HepG2 (cell line): ENCODE measurements at regions not wholly inside any gene's neighbourhood (a gene's known extent, or its start where the extent isn't known, plus 50 kb on each side); places are given as distances from the start of the nearest gene placed in this dataset.

Source experiments
- ATAC-seq: fragments of 200-7000 bp; cut with Tn5 transposase; 3 replicates; pipeline ENCODE4 v1.9.1; 2020; ENCODE audit warnings: mild to moderate bottlenecking, moderate library complexity
- BruUV-seq: library from RNA; stranded (reverse); fragments of 400-500 nt; replicated peaks from 2 replicates; lab custom pipeline; 2021; lab: Mats Ljungman, UMichigan
- CTCF ChIA-PET: fragments of 300-600 bp; formaldehyde crosslinking; extraction: SDS; loops from one replicate; lab custom pipeline; 2021; ENCODE audit warnings: low total read pairs, inconsistent platforms, low intra/inter-chr PET ratio; lab: Yijun Ruan, JAX
- POLR2A ChIA-PET: fragments of 350-600 bp; sonication (Branson Sonifier 250); formaldehyde crosslinking; loops from one replicate; lab custom pipeline; 2020; ENCODE audit warnings: antibody characterized with exemption, inconsistent platforms; lab: Yijun Ruan, JAX
- DNase-seq: peaks from one replicate; pipeline ENCODE4 v3.0.0-alpha.2; 2015; ENCODE audit warnings: low spot score
- FAIRE-seq: peaks from 3 replicates; lab custom pipeline; 2011; peaks lifted over from hg19 to GRCh38; lab: Jason Lieb, UNC
- H2AFZ ChIP-seq: one replicate; pipeline ENCODE4 v1.6.1; 2011; ENCODE audit warnings: low read length, inconsistent platforms
- H3K27ac ChIP-seq: fragments of 300-600 bp; 3 replicates; pipeline ENCODE4 v1.8.0; 2011; ENCODE audit warnings: mixed run types, mild to moderate bottlenecking, mixed read lengths, low read length, inconsistent platforms; ENCODE audit not compliant: insufficient read depth; ENCODE audit errors: extremely low read length
- H3K27me3 ChIP-seq, 2 experiments: fragments of 200-600 bp in 1 of 2; 2 replicates in 1 of 2; 3 replicates in 1 of 2; pipeline versions ENCODE4 v1.6.0 to v1.8.0; 2011; ENCODE audit warnings: low read length in 2 of 2, mild to moderate bottlenecking in 2 of 2, moderate library complexity in 2 of 2, inconsistent platforms in 1 of 2; ENCODE audit not compliant: insufficient read depth in 2 of 2, control insufficient read depth in 1 of 2
- H3K36me3 ChIP-seq, 2 experiments: fragments of 200-600 bp in 1 of 2; replicated peaks in 1 of 2; 2 replicates in 1 of 2; 3 replicates in 1 of 2; pipeline versions ENCODE4 v1.5.1 to v1.8.0; 2011; ENCODE audit warnings: low read length in 2 of 2, inconsistent platforms in 1 of 2; ENCODE audit not compliant: insufficient read depth in 2 of 2, control insufficient read depth in 1 of 2
- H3K4me1 ChIP-seq: 2 replicates; pipeline ENCODE4 v1.5.1; 2012; ENCODE audit warnings: low read length, inconsistent platforms; ENCODE audit not compliant: insufficient read depth
- H3K4me2 ChIP-seq: 2 replicates; pipeline ENCODE4 v1.6.0; 2011; ENCODE audit warnings: low read depth, low read length, inconsistent platforms
- H3K4me3 ChIP-seq, 3 experiments: fragments of 200-600 bp in 1 of 3; sonication (generic), shearing (Covaris generic) in 1 of 3; replicated peaks in 1 of 3; 2 replicates each; pipeline ENCODE4 v1.5.1; 2011 to 2016; ENCODE audit warnings: low read length in 3 of 3, inconsistent platforms in 2 of 3, low read depth in 2 of 3, mild to moderate bottlenecking in 2 of 3, control low read depth in 1 of 3, mixed read lengths in 1 of 3; ENCODE audit not compliant: insufficient read depth in 1 of 3
- H3K79me2 ChIP-seq: one replicate; pipeline ENCODE4 v1.6.1; 2011; ENCODE audit warnings: low read length, inconsistent platforms; ENCODE audit not compliant: insufficient read depth
- H3K9ac ChIP-seq: 2 replicates; pipeline ENCODE4 v1.6.0; 2011; ENCODE audit warnings: mild to moderate bottlenecking, low read depth, low read length, inconsistent platforms; ENCODE audit not compliant: insufficient read depth
- H3K9me3 ChIP-seq: 2 replicates; pipeline ENCODE4 v1.5.1; 2012; ENCODE audit warnings: mild to moderate bottlenecking, low read length
- H4K20me1 ChIP-seq: 2 replicates; pipeline ENCODE4 v1.6.0; 2011; ENCODE audit warnings: inconsistent platforms, mild to moderate bottlenecking, low read length, moderate library complexity; ENCODE audit not compliant: insufficient read depth
- AGO1 ChIP-seq: fragments of 200-400 bp; formaldehyde crosslinking; IDR thresholded peaks from 2 replicates; pipeline ENCODE4 v1.6.1; 2017; ENCODE audit warnings: mild to moderate bottlenecking, low read depth, low read length, moderate library complexity; ENCODE audit not compliant: poor library complexity, severe bottlenecking
- ATF3 ChIP-seq: sonication (generic); formaldehyde crosslinking; IDR thresholded peaks from 2 replicates; pipeline ENCODE4 v1.4.0; 2020; ENCODE audit warnings: missing genetic modification reagents
- HNRNPH1 ChIP-seq: fragments of 200-400 bp; formaldehyde crosslinking; optimal IDR thresholded peaks from 2 replicates; pipeline ENCODE3; 2017; ENCODE audit warnings: mild to moderate bottlenecking, low read depth, low read length
- KDM6A ChIP-seq: IDR thresholded peaks from 2 replicates; pipeline ENCODE4 v1.6.1; 2016; ENCODE audit warnings: low read depth
- ZBTB38 ChIP-seq: sonication (generic); formaldehyde crosslinking; IDR thresholded peaks from 2 replicates; pipeline ENCODE4 v1.5.1; 2020; ENCODE audit warnings: mild to moderate bottlenecking, missing genetic modification reagents
- ZNF362 ChIP-seq: sonication (generic); formaldehyde crosslinking; IDR thresholded peaks from 2 replicates; pipeline ENCODE4 v1.4.0; 2020; ENCODE audit warnings: missing genetic modification reagents, mild to moderate bottlenecking, borderline replicate concordance
- ZNF558 ChIP-seq: sonication (generic); formaldehyde crosslinking; IDR thresholded peaks from 2 replicates; pipeline ENCODE4 v1.9.0; 2022; ENCODE audit warnings: mild to moderate bottlenecking, missing genetic modification reagents, borderline replicate concordance
- ZNF782 ChIP-seq: sonication (generic); formaldehyde crosslinking; IDR thresholded peaks from 2 replicates; pipeline ENCODE4 v1.4.0; 2020; ENCODE audit warnings: missing genetic modification reagents, mild to moderate bottlenecking, borderline replicate concordance
- WGBS: methylation state at CpG from one replicate; pipeline ENCODE4 v1.1.6; 2017; ENCODE audit warnings: low lambda C conversion rate; 5-methylcytosine and 5-hydroxymethylcytosine counted together
- in situ Hi-C: cut with HindIII; loops from 2 replicates; pipeline ENCODE4 v1.10.0; 2017; ENCODE audit warnings: low pct_unique_long_range_greater_than_20kb; ENCODE audit not compliant: extremely low pct_ligation_motif_present
- intact Hi-C: fragments of 100-400 bp; cut with micrococcal nuclease; formaldehyde crosslinking; loops from one replicate; pipeline ENCODE4 v1.10.0; 2022; ENCODE audit not compliant: unreplicated experiment
- TF ChIP-seq, protein P1 (sequence below): sonication (generic); formaldehyde crosslinking; conservative IDR thresholded peaks from 2 replicates; pipeline ENCODE4 v1.4.0; 2020; ENCODE audit warnings: mild to moderate bottlenecking, missing genetic modification reagents, moderate library complexity

DNA sequence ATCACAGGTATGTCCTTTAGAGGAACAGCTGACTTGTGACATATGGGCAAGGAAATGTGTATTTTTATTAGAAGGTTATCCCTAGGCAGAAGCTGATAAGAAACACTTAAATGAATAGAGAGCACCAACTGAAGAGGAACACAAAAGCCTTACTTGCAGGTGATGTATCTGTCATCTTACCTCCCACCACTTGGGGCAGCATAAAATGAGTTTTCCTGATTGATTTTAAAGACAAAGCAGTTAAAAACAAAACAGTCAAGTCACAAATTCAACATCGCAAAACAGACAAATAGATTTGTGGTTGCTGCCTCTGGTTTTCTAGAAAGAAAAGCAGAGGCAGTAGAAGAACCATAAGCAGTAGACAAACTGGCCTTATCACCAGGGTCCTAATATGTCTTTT, 302.4 kb upstream of the ZNF462 start:
- 46% methylated on average over 1 of the region's 1 CpG for WGBS
- Histone ChIP-seq H3K4me3 (no peak overlapping the region), H4K20me1 (no peaks in the 10 kb centered on the region), H3K79me2 (no peaks in the 10 kb centered on the region), H3K36me3 (no peaks in the 10 kb centered on the region), H3K4me2 (no peak overlapping the region), H3K9me3 (no peaks in the 10 kb centered on the region), H3K27ac (no peak overlapping the region), H3K4me1 (no peaks in the 10 kb centered on the region), H3K27me3 (no peaks in the 10 kb centered on the region), H2AFZ (no peak overlapping the region), H3K9ac (no peak overlapping the region)
- TF ChIP-seq ZNF558 (no peak), ZBTB38 (CRISPR knock-in tag) (no peak), AGO1 (no peak), ATF3 (no peak), ZNF782 (CRISPR knock-in tag) (no peak), ZNF362 (CRISPR knock-in tag) (no peak), HNRNPH1 (no peak), KDM6A (no peak)
- TF ChIP-seq, protein P1, sequence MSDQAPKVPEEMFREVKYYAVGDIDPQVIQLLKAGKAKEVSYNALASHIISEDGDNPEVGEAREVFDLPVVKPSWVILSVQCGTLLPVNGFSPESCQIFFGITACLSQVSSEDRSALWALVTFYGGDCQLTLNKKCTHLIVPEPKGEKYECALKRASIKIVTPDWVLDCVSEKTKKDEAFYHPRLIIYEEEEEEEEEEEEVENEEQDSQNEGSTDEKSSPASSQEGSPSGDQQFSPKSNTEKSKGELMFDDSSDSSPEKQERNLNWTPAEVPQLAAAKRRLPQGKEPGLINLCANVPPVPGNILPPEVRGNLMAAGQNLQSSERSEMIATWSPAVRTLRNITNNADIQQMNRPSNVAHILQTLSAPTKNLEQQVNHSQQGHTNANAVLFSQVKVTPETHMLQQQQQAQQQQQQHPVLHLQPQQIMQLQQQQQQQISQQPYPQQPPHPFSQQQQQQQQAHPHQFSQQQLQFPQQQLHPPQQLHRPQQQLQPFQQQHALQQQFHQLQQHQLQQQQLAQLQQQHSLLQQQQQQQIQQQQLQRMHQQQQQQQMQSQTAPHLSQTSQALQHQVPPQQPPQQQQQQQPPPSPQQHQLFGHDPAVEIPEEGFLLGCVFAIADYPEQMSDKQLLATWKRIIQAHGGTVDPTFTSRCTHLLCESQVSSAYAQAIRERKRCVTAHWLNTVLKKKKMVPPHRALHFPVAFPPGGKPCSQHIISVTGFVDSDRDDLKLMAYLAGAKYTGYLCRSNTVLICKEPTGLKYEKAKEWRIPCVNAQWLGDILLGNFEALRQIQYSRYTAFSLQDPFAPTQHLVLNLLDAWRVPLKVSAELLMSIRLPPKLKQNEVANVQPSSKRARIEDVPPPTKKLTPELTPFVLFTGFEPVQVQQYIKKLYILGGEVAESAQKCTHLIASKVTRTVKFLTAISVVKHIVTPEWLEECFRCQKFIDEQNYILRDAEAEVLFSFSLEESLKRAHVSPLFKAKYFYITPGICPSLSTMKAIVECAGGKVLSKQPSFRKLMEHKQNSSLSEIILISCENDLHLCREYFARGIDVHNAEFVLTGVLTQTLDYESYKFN (CRISPR knock-in tag) = no peak
- no TSS peak for BruUV-seq
- in situ Hi-C loops = no loop called here
- POLR2A ChIA-PET = no interaction called here
- DNase-seq = no peak
- intact Hi-C loops = no loop called here
- no peak for ATAC-seq
- no peak for FAIRE-seq
- CTCF ChIA-PET = no interaction called here
